ENCODE measurements at regions not wholly inside any gene's neighbourhood (a gene's known extent, or its start where the extent isn't known, plus 50 kb on each side); places are given as distances from the start of the nearest gene placed in this dataset.

GRCh38 chr4:15354371-15355297 lies 73.2 kb upstream of the C1QTNF7 start:
- TF ChIP-seq, protein P1, sequence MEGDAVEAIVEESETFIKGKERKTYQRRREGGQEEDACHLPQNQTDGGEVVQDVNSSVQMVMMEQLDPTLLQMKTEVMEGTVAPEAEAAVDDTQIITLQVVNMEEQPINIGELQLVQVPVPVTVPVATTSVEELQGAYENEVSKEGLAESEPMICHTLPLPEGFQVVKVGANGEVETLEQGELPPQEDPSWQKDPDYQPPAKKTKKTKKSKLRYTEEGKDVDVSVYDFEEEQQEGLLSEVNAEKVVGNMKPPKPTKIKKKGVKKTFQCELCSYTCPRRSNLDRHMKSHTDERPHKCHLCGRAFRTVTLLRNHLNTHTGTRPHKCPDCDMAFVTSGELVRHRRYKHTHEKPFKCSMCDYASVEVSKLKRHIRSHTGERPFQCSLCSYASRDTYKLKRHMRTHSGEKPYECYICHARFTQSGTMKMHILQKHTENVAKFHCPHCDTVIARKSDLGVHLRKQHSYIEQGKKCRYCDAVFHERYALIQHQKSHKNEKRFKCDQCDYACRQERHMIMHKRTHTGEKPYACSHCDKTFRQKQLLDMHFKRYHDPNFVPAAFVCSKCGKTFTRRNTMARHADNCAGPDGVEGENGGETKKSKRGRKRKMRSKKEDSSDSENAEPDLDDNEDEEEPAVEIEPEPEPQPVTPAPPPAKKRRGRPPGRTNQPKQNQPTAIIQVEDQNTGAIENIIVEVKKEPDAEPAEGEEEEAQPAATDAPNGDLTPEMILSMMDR (conservative IDR thresholded peaks at IDR 0.05): no peak
- no peak for TF ChIP-seq ZFX (IDR thresholded peaks at IDR 0.05)

Data from C4-2B (cell line).